ENCODE measurements at regions not wholly inside any gene's neighbourhood (a gene's known extent, or its start where the extent isn't known, plus 50 kb on each side); places are given as distances from the start of the nearest gene placed in this dataset.

DNA sequence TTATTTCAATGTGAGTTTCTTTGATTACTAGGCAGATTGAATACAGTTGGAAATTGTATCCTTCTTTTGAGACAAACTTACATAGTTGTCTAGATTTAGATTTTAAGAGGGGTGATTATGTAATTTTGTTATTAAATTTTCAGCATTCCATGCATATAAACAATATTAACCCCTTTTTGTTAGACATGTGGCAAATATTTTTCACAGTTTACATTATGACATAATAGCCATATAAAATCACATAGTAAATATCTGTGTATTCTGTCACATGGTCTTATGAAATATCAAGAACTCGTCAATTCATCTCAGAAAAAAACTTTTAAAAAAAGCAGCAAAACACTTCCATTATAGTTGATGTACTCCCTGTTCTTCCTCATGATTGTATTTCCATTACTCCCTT lies 243.8 kb downstream of the CYP26B1 start:
- CTCF ChIA-PET = no interaction called here
- Histone ChIP-seq H3K4me3 (no peak overlapping the region), H3K36me3 (ENCODE audit: low read depth) (no peaks in the 10 kb centered on the region), H4K20me1 (ENCODE audit: insufficient read depth) (no peaks in the 10 kb centered on the region), H3F3A (ENCODE audit: insufficient read depth, low read depth) (no peaks in the 10 kb centered on the region), H3K79me2 (ENCODE audit: low read depth) (no peaks in the 10 kb centered on the region), H3K9me2 (ENCODE audit: insufficient read depth) (no peaks in the 10 kb centered on the region), H3K9me3 (ENCODE audit: insufficient read depth, low read depth) (0 out of 2 replicates have a peak, but pooled peaks cover 6% of the 10 kb centered on the region), H3K4me2 (no peak overlapping the region), H3K27me3 (ENCODE audit: insufficient read depth, low read depth) (peaks cover 21% of the 10 kb centered on the region), H2AFZ (no peak overlapping the region), H3K4me1 (replicated peaks; ENCODE audit: insufficient read depth) (no peaks in the 10 kb centered on the region), H3K27ac (no peak overlapping the region)
- POLR2A ChIA-PET (ENCODE audit: unreplicated experiment) = no interaction called here
- TF ChIP-seq EZH2 (IDR thresholded peaks at IDR 0.05; ENCODE audit: low read depth) = no peak
- TF ChIP-seq, protein P1, sequence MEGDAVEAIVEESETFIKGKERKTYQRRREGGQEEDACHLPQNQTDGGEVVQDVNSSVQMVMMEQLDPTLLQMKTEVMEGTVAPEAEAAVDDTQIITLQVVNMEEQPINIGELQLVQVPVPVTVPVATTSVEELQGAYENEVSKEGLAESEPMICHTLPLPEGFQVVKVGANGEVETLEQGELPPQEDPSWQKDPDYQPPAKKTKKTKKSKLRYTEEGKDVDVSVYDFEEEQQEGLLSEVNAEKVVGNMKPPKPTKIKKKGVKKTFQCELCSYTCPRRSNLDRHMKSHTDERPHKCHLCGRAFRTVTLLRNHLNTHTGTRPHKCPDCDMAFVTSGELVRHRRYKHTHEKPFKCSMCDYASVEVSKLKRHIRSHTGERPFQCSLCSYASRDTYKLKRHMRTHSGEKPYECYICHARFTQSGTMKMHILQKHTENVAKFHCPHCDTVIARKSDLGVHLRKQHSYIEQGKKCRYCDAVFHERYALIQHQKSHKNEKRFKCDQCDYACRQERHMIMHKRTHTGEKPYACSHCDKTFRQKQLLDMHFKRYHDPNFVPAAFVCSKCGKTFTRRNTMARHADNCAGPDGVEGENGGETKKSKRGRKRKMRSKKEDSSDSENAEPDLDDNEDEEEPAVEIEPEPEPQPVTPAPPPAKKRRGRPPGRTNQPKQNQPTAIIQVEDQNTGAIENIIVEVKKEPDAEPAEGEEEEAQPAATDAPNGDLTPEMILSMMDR (conservative IDR thresholded peaks at IDR 0.05) = no peak
- intact Hi-C loops (cut with micrococcal nuclease; ENCODE audit: unreplicated experiment) = no loop called here
- no peak for DNase-seq
- BruUV-seq (replicated peaks) = no TSS peak

DNA sequence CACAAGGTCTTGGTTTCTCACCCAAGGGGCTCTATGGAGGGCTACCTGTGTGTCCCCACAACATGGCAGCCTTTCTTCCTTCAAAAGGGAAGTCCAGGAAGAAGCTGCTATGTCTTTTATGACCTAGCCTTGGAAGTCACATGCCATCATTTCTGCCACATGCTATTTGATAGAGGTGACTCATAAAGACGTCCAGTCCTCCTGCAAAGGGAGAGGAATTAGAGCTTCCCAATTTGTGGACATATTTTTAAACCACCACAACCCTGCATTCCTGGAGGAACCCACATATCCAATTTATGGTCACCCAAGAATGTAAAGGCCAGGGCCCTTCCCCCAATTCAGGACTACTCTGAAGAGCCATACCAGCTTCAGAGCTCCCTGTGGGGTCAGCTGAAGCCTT lies 246.2 kb downstream of the CYP26B1 start:
- DNase-seq = no peak
- Histone ChIP-seq H3F3A (ENCODE audit: insufficient read depth, low read depth) (no peaks in the 10 kb centered on the region), H3K36me3 (ENCODE audit: low read depth) (no peaks in the 10 kb centered on the region), H3K9me2 (ENCODE audit: insufficient read depth) (no peaks in the 10 kb centered on the region), H3K4me1 (replicated peaks; ENCODE audit: insufficient read depth) (no peaks in the 10 kb centered on the region), H3K79me2 (ENCODE audit: low read depth) (no peaks in the 10 kb centered on the region), H3K9me3 (ENCODE audit: insufficient read depth, low read depth) (no peaks in the 10 kb centered on the region), H3K4me3 (no peak overlapping the region), H3K27ac (no peak overlapping the region), H4K20me1 (ENCODE audit: insufficient read depth) (no peaks in the 10 kb centered on the region), H2AFZ (no peak overlapping the region), H3K27me3 (ENCODE audit: insufficient read depth, low read depth) (peaks cover 27% of the 10 kb centered on the region), H3K4me2 (no peak overlapping the region)
- CTCF ChIA-PET = interaction anchor here (0.7 kb wide), 1 partner anchor 69 kb away, joined by 4 read pairs; no protein-coding TSS in a partner anchor
- intact Hi-C loops (cut with micrococcal nuclease; ENCODE audit: unreplicated experiment) = no loop called here
- POLR2A ChIA-PET (ENCODE audit: unreplicated experiment) = no interaction called here
- no peak for TF ChIP-seq EZH2 (IDR thresholded peaks at IDR 0.05; ENCODE audit: low read depth)
- TF ChIP-seq, protein P1 (conservative IDR thresholded peaks at IDR 0.05) = no peak
- no TSS peak for BruUV-seq (replicated peaks)

DNA sequence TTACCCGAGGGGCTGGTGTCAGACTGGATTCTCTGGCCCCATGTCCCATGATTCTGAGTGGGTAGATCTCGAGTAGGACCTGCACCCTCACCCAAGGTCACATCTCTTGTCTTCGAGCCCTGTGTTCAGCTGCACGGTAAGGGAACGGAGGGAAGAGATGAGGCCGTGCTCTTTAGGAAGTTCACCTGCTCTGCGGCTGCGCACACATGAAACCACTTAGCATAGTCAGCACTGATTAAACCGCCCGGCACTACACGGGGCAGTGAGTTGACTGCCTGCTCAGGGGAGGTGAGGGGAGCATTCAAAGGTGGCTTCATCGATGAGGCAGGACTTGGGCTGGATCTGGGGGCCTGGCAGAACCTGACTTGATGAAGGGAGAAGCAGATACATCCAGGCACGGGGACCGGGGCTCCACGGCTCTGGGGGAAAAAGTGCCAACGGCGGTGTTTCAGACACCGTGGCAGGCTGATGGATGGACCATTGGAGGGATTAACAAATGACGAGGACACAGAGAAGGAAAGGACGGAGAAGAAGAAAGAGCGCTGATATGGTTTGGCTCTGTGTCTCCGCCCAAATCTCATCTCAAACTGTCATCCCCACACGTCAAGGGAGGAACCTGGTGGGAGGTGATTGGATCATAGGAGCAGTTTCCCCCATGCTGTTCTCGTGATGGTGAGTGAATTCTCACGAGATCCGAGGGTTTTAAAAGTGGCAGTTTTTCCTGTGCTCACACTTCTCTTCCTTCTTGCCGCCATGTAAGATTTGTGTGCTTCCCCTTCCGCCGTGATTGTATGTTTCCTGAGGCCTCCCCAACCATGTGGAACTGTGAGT lies 248.6 kb downstream of the CYP26B1 start:
- H3K4me3 ChIP-seq = no peak overlapping the region
- CTCF ChIA-PET = no interaction called here
- no peaks in the 10 kb centered on the region for H3K9me3 ChIP-seq (ENCODE audit: insufficient read depth, low read depth)
- peaks cover 21% of the 10 kb centered on the region for H3K27me3 ChIP-seq (ENCODE audit: insufficient read depth, low read depth)
- TF ChIP-seq, protein P1 (conservative IDR thresholded peaks at IDR 0.05) = no peak
- H3F3A ChIP-seq (ENCODE audit: insufficient read depth, low read depth) = no peaks in the 10 kb centered on the region
- H3K79me2 ChIP-seq (ENCODE audit: low read depth) = no peaks in the 10 kb centered on the region
- no peak overlapping the region for H2AFZ ChIP-seq
- BruUV-seq (replicated peaks) = no TSS peak
- POLR2A ChIA-PET (ENCODE audit: unreplicated experiment) = no interaction called here
- H3K9me2 ChIP-seq (ENCODE audit: insufficient read depth) = no peaks in the 10 kb centered on the region
- DNase-seq = no peak
- no peak overlapping the region for H3K27ac ChIP-seq
- H4K20me1 ChIP-seq (ENCODE audit: insufficient read depth) = no peaks in the 10 kb centered on the region
- H3K36me3 ChIP-seq (ENCODE audit: low read depth) = no peaks in the 10 kb centered on the region
- no peak overlapping the region for H3K4me2 ChIP-seq
- intact Hi-C loops (cut with micrococcal nuclease; ENCODE audit: unreplicated experiment) = no loop called here
- peaks cover 4% of the 10 kb centered on the region; the same call in 1 of the 2 replicates for H3K4me1 ChIP-seq (replicated peaks; ENCODE audit: insufficient read depth)

Data from PC-9 (cell line).